ENCODE measurements at regions not wholly inside any gene's neighbourhood (a gene's known extent, or its start where the extent isn't known, plus 50 kb on each side); places are given as distances from the start of the nearest gene placed in this dataset.
"Not testable (repeated sequence)": the region's sequence is repeated elsewhere in the genome, so short reads cannot be mapped to it uniquely, and the experiment has no call there.

DNA sequence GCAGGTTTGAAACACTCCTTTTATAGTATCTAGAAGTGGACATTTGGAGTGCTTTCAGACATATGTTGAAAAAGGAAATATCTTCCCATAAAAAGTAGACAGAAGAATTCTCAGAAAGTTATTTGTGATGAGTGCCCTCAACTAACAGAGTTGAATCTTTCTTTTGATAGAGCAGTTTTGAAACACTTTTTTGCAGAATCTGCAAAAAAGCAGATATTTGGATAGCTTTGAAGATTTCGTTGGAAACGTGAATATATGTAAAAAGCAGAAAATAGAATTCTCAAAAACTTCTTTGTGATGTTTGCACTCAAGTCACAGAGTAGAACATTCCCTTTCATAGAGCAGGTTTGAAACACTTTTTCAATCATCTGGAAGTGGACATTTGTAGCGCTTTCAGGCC, 676.4 kb upstream of the ZNF337 start:
- H3K4me2 ChIP-seq (ENCODE audit: insufficient read depth, low read length); dilution Hi-C loops (cut with MboI; ENCODE audit: extremely low pct_ligation_motif_present, low sequenced_read_pairs); H3K4me3 ChIP-seq (replicated peaks in 1 of 3; ENCODE audit: insufficient read depth in 1 of 3, low read depth in 1 of 3, low read length in 3 of 3); BruUV-seq (replicated peaks); H4K20me1 ChIP-seq (replicated peaks; ENCODE audit: control insufficient read depth, extremely low read depth, insufficient read depth, low read length); H3K9ac ChIP-seq (replicated peaks; ENCODE audit: extremely low read depth, insufficient read depth, low read length); H3K36me3 ChIP-seq (ENCODE audit: control insufficient read depth in 2 of 2, extremely low read depth in 1 of 2, insufficient read depth in 2 of 2, low read length in 2 of 2); H3K9me1 ChIP-seq (replicated peaks; ENCODE audit: control insufficient read depth, extremely low read depth, insufficient read depth, low read length); H3K9me3 ChIP-seq (replicated peaks; ENCODE audit: control insufficient read depth, insufficient read depth, low read length); intact Hi-C loops (cut with micrococcal nuclease); H3K27ac ChIP-seq (ENCODE audit: insufficient read depth, low read depth, low read length); FAIRE-seq; CTCF ChIA-PET; H3K4me1 ChIP-seq (ENCODE audit: control insufficient read depth, extremely low read depth, insufficient read depth, low read length); H2AFZ ChIP-seq (ENCODE audit: low read depth, low read length); H3K27me3 ChIP-seq (ENCODE audit: control insufficient read depth in 2 of 2, insufficient read depth in 2 of 2, low read length in 2 of 2); DNase-seq (ENCODE audit: low read depth, low spot score); POLR2A ChIA-PET; H3K79me2 ChIP-seq (ENCODE audit: control insufficient read depth, insufficient read depth, low read length): not testable (repeated sequence)

DNA sequence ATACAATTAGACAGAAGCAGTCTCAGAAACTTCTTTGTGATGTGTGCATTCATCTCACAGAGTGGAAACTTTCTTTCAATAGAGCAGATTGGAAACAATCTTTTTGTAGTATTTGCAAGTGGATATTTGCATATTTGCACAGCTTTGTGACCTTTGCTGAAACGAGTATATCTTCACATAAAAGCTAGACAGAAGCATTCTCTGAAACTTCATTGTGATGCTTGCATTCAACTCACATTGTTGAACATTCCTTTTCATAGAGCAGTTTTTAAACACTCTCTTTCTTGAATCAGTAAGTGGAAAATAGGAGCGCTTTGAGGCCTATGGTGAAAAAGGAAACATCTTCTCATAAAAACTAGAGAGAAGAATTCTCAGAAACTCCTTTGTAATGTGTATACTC, 657.9 kb upstream of the ZNF337 start:
- Histone ChIP-seq H3K79me2 (ENCODE audit: control insufficient read depth, insufficient read depth, low read length) (no peaks in the 10 kb centered on the region), H3K4me3 (replicated peaks in 1 of 3; ENCODE audit: insufficient read depth in 1 of 3, low read depth in 1 of 3, low read length in 3 of 3) (no peak overlapping the region), H3K27me3 (ENCODE audit: control insufficient read depth in 2 of 2, insufficient read depth in 2 of 2, low read length in 2 of 2) (no peaks in the 10 kb centered on the region), H3K4me1 (ENCODE audit: control insufficient read depth, extremely low read depth, insufficient read depth, low read length) (no peaks in the 10 kb centered on the region), H3K36me3 (ENCODE audit: control insufficient read depth in 2 of 2, extremely low read depth in 1 of 2, insufficient read depth in 2 of 2, low read length in 2 of 2) (no peaks in the 10 kb centered on the region), H4K20me1 (replicated peaks; ENCODE audit: control insufficient read depth, extremely low read depth, insufficient read depth, low read length) (no peaks in the 10 kb centered on the region), H3K4me2 (ENCODE audit: insufficient read depth, low read length) (no peak overlapping the region), H2AFZ (ENCODE audit: low read depth, low read length) (no peak overlapping the region), H3K9ac (replicated peaks; ENCODE audit: extremely low read depth, insufficient read depth, low read length) (no peak overlapping the region), H3K9me1 (replicated peaks; ENCODE audit: control insufficient read depth, extremely low read depth, insufficient read depth, low read length) (no peaks in the 10 kb centered on the region), H3K9me3 (replicated peaks; ENCODE audit: control insufficient read depth, insufficient read depth, low read length) (peaks cover 2% of the 10 kb centered on the region), H3K27ac (ENCODE audit: insufficient read depth, low read depth, low read length) (no peak overlapping the region)
- dilution Hi-C loops (cut with MboI; ENCODE audit: extremely low pct_ligation_motif_present, low sequenced_read_pairs), result no loop called here
- DNase-seq (ENCODE audit: low read depth, low spot score) (no peak), FAIRE-seq (no peak)
- TF ChIP-seq POLR2A (IDR thresholded peaks at IDR 0.05; ENCODE audit: low read depth, low read length) (no peak), EZH2 (IDR thresholded peaks at IDR 0.05; ENCODE audit: borderline replicate concordance, low read depth, low read length, severe bottlenecking) (no peak), POLR2AphosphoS5 (IDR thresholded peaks at IDR 0.05; ENCODE audit: insufficient read depth, low read depth, low read length) (no peak), GATA2 (IDR thresholded peaks at IDR 0.05; ENCODE audit: insufficient read depth, insufficient read length, low read depth, low read length) (no peak), MYC (IDR thresholded peaks at IDR 0.05; ENCODE audit: low read depth, low read length) (no peak), FOS (IDR thresholded peaks at IDR 0.05; ENCODE audit: borderline replicate concordance, insufficient read depth, low read length) (no peak), JUN (IDR thresholded peaks at IDR 0.05; ENCODE audit: borderline replicate concordance, insufficient read depth, insufficient read length, low read depth) (no peak)
- TF ChIP-seq, protein P1, sequence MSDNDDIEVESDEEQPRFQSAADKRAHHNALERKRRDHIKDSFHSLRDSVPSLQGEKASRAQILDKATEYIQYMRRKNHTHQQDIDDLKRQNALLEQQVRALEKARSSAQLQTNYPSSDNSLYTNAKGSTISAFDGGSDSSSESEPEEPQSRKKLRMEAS (IDR thresholded peaks at IDR 0.05; ENCODE audit: insufficient read depth, insufficient read length), result no peak
- TF ChIP-seq, protein P2, sequence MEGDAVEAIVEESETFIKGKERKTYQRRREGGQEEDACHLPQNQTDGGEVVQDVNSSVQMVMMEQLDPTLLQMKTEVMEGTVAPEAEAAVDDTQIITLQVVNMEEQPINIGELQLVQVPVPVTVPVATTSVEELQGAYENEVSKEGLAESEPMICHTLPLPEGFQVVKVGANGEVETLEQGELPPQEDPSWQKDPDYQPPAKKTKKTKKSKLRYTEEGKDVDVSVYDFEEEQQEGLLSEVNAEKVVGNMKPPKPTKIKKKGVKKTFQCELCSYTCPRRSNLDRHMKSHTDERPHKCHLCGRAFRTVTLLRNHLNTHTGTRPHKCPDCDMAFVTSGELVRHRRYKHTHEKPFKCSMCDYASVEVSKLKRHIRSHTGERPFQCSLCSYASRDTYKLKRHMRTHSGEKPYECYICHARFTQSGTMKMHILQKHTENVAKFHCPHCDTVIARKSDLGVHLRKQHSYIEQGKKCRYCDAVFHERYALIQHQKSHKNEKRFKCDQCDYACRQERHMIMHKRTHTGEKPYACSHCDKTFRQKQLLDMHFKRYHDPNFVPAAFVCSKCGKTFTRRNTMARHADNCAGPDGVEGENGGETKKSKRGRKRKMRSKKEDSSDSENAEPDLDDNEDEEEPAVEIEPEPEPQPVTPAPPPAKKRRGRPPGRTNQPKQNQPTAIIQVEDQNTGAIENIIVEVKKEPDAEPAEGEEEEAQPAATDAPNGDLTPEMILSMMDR (IDR thresholded peaks at IDR 0.05; ENCODE audit: extremely low read depth in 1 of 2, insufficient read depth in 1 of 2, low read depth in 1 of 2, low read length in 2 of 2), result no peak
- intact Hi-C loops (cut with micrococcal nuclease), result no loop called here
- ChIA-PET POLR2A (no interaction called here), CTCF (no interaction called here)
- no TSS peak for BruUV-seq (replicated peaks)
